ENCODE measurements at regions not wholly inside any gene's neighbourhood (a gene's known extent, or its start where the extent isn't known, plus 50 kb on each side); places are given as distances from the start of the nearest gene placed in this dataset.

DNA sequence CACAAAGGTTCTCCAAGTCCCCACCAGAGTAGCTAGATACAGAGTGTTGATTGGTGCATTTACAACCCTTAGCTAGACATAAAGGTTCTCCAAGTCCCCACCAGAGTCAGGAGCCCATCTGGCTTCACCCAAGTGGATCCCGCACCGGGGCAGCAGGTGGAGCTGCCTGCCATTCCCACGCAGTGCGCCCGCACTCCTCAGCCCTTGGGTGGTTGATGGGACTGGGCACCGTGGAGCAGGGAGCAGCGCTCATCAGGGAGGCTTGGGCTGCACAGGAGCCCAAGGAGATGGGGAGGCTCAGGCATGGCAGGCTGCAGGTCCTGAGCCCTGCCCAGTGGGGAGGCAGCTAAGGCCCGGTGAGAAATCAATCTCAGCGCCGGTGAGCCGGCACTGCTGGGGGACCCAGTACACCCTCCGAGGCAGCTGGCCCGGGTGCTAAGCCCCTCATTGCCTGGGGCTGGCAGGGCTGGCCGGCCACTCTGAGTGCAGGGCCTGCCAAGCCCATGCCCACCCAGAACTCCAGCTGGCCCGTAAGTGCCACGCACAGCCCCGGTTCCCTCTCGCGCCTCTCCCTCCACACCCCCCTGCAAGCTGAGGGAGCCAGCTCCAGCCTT lies 404.1 kb downstream of the METTL15 start:
- DNase-seq, result no peak

DNA sequence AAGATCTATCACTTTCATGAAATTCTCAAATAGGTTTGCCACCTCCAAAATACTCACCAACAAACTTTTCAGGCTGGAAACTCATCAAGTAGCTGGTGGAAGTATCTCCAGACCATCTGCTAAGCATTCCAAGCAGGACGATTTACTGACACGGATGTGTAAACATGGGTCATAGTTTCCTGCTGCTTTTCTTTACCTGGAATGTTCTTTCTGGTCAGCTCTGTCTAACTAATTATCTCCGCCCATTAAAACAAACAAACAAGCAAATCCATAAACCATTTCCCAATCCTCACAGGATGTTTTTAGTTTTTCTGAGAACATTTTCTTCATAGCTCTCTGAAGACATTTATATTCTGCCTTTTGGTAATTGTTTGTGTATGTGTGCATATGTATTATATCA lies 397.0 kb downstream of the METTL15 start:
- DNase-seq, result no peak

DNA sequence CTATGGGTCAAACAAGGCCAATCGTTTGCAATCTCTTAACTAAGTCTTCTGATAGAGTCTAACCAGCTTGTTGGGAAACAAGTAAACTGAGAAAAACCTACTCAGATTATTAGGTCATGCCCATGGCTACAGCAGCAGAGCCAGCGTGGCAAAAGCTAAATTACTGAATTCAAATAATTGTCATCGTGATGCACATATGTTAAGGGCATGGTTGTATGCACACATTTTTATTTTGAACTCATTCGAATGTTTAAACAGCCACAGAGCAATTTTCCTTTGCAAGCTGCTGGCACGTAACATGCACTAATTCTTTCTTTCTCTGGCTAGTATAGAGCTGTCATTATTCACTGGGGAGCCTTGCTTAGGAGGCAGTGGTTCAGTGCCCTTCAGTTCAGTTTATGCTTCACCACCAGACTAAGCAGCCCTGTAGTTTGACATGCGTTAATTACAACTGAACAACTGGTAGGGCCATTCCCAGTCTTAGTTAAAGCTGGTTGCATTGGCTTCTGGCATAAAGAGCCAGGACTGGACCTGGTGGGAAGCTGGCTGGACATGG lies 396.4 kb downstream of the METTL15 start:
- no peak for DNase-seq

DNA sequence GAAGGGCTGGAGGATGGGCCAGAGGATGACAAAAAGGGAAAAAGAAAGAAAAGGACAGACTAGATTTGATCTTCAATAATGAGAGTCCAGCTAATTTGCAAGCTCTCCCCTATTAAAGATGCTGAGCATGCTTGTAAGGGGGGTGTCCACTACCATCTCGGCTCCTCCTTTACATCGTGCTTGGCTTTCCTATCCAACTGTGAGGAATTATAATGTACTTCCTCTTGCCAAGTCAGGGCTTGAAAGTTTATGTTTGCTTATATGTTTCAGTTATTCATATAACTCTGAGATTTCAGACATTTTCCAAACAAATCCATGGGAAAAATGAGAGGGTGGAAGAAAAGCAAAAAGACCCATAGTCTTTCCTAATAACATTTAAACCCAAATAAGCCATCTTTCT lies 387.1 kb downstream of the METTL15 start:
- DNase-seq, result no peak

DNA sequence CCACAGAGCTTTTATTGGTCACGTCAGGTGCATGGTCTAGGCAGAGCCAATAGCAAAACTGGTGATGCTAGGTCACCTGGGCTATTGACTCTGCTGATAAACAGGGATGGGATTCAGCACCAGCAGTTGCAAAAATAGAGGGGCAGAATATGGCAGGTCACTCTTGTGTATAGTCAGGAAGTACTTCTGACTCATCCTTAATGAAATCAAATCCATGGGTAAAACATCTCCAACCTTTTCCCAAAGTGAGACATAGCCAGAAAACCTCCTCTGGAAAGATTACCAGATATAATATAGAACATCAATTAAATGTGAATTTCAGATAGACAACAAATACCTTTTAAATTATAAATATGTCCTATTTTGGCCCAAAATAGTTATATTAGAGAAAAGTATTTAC lies 383.2 kb downstream of the METTL15 start:
- peak; percentile 10 for DNase-seq

DNA sequence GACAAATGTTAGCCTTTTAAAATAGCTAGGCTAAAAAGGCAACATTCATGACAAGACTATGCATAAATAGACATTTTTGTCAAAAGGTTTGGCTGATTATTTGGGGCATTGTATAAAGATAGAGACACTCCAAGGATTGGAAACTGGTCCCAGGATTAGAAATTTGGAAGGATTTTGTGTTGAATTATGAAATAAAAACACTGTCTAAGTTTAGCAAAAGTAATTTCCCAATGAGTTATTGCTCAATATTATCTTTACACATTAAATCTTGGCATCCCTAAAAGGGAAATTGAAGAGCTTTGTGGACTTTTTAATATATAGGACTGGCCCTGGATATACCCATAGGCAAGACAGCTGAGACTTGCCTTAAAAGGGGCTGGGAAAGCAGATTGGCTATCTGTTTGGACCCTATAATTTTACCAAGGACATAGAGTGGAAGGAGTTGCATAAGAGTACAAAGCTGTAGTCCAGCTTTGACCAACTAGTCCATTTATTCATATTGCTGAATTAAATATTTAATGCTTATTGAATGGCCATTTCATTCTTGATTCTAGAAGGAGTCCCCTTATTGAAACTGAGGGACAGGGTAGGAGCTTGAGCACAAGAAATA lies 382.7 kb downstream of the METTL15 start:
- DNase-seq, result peak; percentile 7

DNA sequence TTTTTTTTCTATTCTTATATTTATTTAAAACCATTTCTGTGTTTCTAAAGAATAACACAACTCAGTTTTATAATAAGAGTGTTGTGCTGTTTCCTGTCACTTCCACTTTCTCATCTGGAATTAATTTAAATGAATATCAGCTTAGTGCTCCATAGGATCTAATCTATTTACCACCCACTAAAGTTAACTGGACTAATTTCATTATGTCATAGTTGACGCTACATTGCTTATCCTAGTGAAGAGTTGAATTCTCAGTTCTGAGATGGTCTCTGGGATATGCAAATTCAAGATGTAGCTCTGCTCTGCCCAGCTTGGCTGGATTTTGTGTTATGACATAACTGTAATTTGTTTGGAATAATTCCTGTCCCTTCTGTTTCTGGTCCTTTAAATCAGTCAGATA lies 380.1 kb downstream of the METTL15 start:
- no peak for DNase-seq

DNA sequence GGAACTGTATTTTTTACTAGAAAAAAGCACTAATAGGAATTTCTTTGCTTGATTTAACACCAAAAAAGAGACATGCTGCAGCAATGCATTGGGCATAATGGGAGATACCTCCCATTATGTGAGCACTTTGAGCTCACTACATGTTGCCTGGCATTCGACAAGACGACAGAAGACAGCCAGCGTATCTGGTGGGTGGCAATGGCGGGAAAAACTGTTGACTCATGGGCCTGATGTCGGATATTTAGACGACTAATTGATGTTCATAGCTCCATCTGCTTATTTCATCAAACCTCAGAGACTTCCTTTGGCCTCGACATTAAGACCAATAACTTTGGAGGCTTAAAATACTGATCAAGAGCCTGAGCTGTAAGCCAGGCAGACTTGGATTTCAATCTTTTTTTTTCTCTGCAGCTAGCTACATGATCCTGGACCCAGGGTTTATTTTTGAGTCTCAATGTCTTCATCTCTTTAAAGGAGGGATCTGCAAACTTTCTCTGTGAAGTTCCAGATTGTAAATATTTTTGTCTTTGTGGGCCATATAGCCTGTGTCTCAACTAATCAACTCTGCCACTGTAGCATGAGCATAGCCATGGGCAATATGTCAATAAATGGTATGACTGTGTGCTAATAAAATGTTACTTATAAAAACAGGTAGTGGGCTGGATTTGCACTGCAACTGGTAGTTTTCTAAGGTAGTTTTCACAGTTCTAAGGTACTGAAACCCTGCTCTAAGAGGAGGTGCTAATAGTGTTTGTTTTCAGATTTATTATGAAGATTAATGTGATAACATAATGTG lies 375.1 kb downstream of the METTL15 start:
- no peak for DNase-seq

DNA sequence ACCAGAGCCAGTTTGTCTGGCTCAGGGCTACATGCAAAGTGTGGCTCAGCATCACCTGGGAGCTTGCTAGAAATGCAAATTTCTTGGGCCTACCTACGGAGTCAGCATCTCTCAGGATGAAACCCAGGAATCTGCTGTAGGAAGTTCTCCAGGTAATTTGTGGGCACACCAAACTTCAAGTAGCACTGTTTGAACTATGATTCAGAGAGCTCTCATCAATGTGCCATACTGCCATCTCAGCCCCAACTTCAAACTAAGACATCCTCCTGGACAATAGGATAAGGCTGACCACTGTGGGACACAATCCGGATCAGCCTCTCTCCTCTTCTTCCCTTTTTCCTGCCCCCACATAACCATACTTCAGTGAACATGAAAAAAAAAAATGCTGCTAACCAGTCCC lies 374.5 kb downstream of the METTL15 start:
- no peak for DNase-seq

DNA sequence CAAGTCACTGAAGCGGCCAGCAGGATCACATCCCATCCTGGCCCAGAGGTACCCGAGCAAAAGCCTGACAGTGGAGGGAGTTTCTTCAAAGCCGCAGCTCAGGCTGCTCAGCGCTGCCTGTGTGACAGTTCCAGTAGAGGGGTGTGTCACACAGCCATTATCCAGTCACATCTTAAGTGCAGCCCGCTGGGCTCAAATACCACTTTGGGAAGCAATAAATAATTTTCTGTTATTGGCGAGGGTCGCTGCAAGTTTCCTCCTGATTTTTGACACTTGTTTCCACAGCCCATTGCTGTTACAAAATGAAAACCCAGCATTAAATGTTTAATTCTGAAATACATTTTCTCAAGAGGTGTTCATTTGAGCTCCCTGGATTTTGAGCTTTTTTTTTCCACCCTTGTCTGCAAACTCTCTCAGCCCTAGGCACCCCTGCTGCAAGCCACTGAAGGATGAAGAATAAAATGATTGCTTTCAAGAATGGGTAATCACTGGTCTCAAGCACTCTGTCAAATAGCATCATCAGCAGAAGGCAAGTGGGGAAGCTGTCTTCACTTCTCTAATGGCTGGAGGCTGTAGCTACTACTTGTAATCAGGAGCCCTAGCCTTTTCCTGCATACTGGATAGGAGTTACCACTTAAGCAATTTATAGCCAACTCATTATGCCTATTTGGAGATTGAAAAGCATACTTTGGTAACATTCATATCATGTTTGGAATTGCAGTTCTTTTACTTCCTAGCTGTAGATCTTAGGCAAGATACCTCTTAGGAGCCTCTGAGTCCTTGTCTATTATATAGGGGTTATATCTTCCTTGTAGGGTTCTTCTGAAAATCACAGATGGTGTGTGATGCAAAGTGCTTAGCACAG lies 373.7 kb downstream of the METTL15 start:
- DNase-seq, result no peak

DNA sequence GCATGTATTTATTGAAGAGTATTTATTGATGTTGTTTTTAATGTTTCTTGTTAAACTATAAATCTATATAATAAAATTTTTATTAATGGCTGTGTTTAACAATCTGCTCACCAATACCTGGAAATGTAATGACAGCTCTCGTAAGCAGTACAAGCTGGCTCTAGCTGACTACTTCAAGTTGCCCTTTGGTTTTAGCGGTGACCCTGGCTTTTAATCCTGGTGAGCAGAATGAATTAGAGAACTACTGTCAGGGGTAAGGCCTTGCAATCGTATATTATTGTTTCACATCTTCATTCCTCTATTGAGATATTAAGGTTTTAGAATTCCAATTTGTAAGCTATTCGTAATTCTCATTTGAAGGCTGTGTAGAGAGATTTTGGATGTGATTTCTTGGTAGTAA lies 372.2 kb downstream of the METTL15 start:
- DNase-seq, result no peak

DNA sequence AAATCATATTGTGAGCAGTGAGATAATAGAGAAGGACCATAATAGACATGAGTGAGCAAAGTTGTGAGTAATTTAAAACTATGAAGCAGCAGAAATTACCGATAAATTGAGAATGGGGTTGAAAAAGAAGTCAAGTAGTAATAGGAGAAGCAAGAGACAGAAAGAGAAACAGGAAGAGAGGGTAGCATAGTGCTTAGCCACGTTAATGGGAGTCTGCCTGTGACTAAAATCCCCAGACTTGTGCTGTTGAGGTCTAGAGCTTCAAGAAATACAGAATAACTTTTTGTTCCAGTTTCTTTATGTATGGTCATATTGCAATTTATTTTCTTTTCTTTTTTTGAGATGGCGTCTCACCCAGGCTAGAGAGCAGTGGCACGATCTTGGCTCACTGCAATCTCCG lies 368.7 kb downstream of the METTL15 start:
- DNase-seq, result no peak

DNA sequence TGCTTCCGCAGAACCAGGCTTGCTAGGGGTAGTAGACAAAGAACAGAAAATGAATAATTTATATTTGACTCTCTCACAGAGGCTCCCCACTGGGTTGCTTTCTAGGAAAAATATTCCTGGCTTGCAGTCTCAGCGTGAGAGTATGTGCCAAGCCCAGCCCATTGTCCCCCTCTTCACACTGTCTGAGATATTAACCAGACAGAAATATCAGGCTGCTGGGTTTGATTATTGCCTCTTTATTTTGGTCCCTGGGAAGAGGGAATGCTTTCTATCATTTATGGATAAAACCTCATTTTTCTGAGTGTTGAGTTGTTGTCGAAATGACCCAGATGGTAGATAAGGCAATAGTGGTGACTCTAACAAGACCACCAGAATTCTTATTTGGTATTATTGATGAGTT lies 367.9 kb downstream of the METTL15 start:
- peak; percentile 59 for DNase-seq

DNA sequence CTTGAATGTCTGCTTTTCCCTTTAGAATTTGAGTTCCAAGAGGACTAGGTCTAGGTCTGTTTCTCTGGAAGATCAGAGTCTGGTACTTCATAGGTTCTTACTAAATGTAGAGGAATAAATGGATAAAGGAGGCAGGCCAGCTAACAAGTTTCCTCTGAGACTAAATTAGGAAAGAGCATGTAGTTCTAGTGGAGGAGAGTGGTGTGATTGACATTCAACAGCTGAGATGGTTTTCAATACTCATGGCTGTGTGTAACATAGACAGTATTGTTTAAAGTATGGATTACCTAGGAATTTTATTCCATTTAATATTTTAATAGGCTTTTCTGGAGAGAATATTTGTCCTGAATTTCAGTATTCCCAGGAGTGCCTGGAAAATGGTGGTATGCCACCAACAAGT lies 364.7 kb downstream of the METTL15 start:
- no peak for DNase-seq

DNA sequence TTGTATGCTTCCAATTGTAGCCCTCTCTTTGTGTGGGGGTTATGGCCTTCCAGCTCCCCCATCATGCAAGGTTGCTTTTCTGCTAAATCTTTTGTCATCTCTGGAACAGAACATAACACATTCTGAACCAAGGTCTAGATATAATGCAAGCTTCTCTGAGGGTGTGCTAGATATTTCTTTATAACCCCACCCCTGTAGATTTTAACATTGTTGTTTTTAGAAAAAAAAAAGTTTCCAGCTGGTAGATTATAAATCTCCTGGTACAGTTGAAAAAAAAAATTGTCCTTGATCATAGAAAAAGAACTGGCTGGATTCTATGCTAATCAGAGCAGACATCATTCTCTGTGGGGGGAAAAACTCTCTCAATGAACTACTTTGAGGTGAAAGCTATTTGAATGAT lies 363.3 kb downstream of the METTL15 start:
- DNase-seq, result no peak

DNA sequence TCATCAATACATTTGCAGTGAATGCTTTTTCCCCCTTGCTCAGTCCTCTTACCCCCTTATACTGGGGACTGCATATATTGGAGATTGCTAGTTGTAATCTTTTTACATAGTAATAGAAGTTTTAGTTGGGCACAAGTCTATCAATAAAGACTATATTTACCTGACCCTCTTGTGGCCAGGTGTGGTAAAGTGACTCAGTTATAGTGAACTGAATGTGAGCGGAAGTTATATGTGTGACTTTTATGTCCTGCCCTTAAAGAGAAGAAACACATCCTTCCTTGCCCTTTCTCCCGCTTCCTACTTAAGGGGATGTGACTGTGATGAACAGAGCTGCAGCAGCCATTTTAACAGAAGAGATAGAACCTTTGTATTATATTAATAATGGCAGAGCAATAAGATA lies 362.0 kb downstream of the METTL15 start:
- DNase-seq, result no peak

DNA sequence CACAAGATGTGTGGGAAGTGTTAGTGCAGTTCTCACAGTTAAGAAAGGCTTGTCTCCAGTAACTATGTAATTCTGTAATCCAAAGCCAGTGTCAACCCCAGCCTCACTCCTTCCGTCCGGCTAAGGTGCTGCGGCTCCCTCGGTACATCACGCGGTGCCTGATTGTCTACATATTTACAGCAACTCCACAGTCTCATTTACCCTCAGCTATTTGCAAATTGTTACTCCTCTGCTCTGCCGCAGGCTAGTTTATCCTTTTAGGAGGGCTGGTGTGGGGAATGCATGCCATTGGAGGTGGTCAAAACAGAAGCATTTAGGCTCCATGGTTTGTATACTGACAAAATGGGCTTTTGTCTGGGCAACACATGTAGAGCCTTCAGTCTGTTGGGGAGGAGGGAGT lies 358.3 kb downstream of the METTL15 start:
- no peak for DNase-seq

DNA sequence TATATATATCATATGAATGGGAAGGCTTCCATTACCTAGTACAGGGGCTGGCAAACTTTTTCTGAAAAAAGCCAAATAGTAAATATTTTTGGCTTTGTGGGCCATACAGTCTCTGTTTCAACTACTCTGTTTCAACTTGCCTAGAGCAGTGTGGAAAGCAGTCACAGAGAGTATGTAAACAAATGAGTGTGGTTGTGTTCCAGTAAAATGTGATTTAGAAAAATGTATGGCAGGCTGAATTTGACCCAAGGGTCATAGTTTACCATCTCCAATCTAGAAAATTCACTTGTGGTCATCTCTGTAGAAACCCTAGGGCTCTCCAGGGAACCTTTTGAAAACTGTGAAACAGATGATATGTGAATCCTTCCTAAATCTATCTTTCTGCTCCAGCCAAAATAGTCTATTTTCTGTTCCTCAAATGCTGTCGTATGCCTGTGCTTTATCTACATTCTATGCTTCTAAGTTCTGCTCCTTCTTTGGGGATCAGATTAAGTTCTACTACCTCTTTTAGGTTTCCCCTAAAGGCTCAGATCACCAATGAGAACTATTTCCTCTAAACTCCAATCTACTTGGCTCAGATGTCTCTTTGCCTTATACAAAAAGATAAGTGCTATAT lies 356.2 kb downstream of the METTL15 start:
- no peak for DNase-seq

DNA sequence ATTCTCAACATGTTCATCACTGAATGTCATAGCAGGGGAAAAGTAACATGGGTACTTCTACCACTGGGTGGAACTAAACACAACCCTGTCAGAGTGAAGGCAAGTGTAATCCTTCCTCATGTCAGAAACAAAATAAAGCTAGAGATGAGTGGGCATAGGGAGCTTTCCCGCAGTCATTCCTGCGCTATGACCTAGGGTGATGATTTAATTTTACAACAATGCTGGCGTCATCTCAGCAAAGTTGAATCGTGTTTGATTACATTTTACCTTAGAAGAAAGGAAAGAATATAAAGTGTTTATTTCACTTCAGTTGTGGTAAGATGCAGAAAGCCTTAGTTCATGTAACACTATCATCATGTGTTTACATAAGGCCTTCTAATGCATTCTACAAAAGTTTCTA lies 355.6 kb downstream of the METTL15 start:
- DNase-seq, result no peak

DNA sequence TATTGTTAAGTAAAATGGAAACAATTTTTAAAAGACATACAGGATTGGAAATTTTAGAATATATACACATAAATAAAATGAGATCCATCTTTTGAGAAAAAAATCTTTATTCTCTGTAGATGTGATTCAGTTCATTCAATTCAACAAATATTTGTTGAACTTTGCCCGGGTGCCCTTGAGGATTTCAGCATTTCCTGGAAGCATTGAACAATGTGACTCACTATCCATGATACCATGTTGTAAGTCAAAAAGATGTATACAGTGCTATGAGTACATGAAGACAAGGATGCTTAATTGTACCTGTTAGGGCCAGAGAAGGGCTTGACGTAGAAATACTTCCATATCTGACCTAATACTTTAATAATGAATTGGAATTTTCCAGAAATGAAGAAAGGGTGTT lies 353.7 kb downstream of the METTL15 start:
- DNase-seq, result no peak

DNA sequence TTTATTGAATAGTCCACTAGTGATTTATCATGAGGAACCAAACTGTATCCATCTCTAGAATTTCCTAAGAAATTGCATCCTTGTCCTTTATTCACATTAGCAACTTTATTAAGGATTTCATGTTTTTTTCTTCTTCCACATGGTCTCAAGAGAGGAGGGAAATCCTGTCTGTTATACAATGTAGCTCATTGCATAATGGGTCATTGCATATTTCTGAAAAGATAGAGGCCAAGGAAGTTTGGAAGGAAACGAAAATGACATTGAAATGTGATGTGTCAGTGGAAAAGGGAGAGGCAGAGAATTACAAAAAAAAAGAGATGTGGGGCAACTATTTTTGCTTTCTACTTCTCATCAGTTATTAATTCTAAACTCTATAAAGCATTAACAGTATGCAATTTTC lies 353.1 kb downstream of the METTL15 start:
- peak; percentile 54 for DNase-seq

DNA sequence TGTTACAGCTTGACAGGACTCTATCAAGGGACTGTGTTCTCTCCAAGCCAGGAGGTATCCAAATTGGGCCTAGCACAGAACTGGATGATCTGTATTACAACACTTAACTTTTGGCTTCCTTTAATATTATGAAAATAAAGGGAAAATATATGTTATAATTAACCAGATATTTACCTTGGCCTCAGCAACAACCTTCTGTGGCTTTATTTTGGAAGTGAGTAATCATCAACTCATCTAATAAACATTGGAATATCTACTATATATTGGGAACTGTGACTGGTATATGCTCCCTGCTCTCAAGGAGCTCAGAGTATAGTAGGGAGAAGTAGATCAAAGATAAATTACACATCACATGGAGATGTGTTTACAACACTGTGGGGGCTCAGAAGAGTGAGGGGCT lies 352.2 kb downstream of the METTL15 start:
- peak; percentile 30 for DNase-seq

DNA sequence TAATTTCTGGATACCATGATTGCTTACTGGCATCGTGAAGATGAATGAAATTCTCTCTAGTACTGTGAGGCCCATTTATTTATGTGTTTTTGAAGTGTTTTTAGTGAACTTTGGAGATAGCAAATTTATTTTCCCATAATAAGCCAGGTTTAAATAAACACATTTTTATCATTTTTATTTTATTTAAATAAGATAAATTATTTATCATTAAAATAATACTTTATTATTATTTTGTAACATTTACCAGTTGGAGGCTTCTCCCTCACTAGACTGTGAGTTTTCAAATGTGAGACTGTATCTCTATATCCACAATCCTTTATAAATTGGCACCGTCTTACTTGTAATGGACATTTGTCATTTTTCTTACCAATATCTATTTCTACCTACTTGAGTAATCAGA lies 351.7 kb downstream of the METTL15 start:
- DNase-seq, result no peak
